ENCODE measurements at regions not wholly inside any gene's neighbourhood (a gene's known extent, or its start where the extent isn't known, plus 50 kb on each side); places are given as distances from the start of the nearest gene placed in this dataset.

- Histone ChIP-seq H3K36me3 (ENCODE audit: control insufficient read depth, insufficient read depth, low read length) (no peaks in the 10 kb centered on the region), H2AFZ (ENCODE audit: low read depth, low read length) (no peak overlapping the region), H3K9me1 (ENCODE audit: control insufficient read depth, insufficient read depth, low read length) (no peaks in the 10 kb centered on the region), H3K4me3 (no peak overlapping the region), H3K9ac (ENCODE audit: insufficient read depth in 1 of 2, low read depth in 2 of 2, low read length in 2 of 2) (no peak overlapping the region), H3K79me2 (ENCODE audit: control insufficient read depth, insufficient read depth, low read length) (no peaks in the 10 kb centered on the region), H3K27ac (ENCODE audit: extremely low read depth, low read depth, low read length) (no peak overlapping the region), H4K20me1 (replicated peaks; ENCODE audit: control insufficient read depth, insufficient read depth, low read length) (no peaks in the 10 kb centered on the region), H3K9me3 (replicated peaks; ENCODE audit: control insufficient read depth, insufficient read depth, low read depth, low read length) (no peaks in the 10 kb centered on the region), H3K4me2 (ENCODE audit: insufficient read depth, low read length) (no peak overlapping the region), H3K27me3 (ENCODE audit: control insufficient read depth in 2 of 2, insufficient read depth in 2 of 2, low read length in 2 of 2) (peaks cover 0 to 11% of the 10 kb centered on the region in 2 experiments; a peak in 2 of 5 replicates), H3K4me1 (replicated peaks in 1 of 2; ENCODE audit: control insufficient read depth in 2 of 2, insufficient read depth in 2 of 2, low read length in 2 of 2) (no peaks in the 10 kb centered on the region)
- CTCF ChIA-PET (ENCODE audit: low intra/inter-chr PET ratio), result no interaction called here
- ATAC-seq, result no peak
- POLR2A ChIA-PET, result no interaction called here
- WGBS (ENCODE audit: insufficient coverage, low coverage, missing lambda C conversion rate), result 0% methylated on average over 5 of the region's 6 CpGs
- DNase-seq (ENCODE audit: extremely low read depth in 1 of 4, low spot score in 3 of 4), result no peak
- in situ Hi-C loops (cut with MboI), result no loop called here
- intact Hi-C loops (cut with micrococcal nuclease), result no loop called here
- TF ChIP-seq SMARCC2 (IDR thresholded peaks at IDR 0.05; ENCODE audit: low read depth) (no peak), ZFP1 (CRISPR knock-in tag; IDR thresholded peaks at IDR 0.05) (no peak), ELK1 (CRISPR knock-in tag; IDR thresholded peaks at IDR 0.05) (no peak), BACH1 (tag; IDR thresholded peaks at IDR 0.05) (no peak), ZNF12 (CRISPR knock-in tag; IDR thresholded peaks at IDR 0.05) (no peak), C11orf30 (IDR thresholded peaks at IDR 0.05; ENCODE audit: low read depth) (no peak), SMAD3 (CRISPR knock-in tag; conservative IDR thresholded peaks at IDR 0.05) (no peak), TCF7 (IDR thresholded peaks at IDR 0.05; ENCODE audit: borderline replicate concordance) (no peak), GATAD2B (IDR thresholded peaks at IDR 0.05; ENCODE audit: borderline replicate concordance) (no peak), NRF1 (conservative IDR thresholded peaks at IDR 0.05 in 1 of 2, IDR thresholded peaks at IDR 0.05 in 1 of 2) (no peak), ZSCAN29 (IDR thresholded peaks at IDR 0.05) (no peak), MLX (CRISPR knock-in tag; conservative IDR thresholded peaks at IDR 0.05) (no peak), SAFB2 (IDR thresholded peaks at IDR 0.05; ENCODE audit: borderline replicate concordance, low read depth, low read length, severe bottlenecking) (no peak), SP1 (CRISPR knock-in tag; IDR thresholded peaks at IDR 0.05) (no peak), NKRF (IDR thresholded peaks at IDR 0.05; ENCODE audit: borderline replicate concordance) (no peak), THRAP3 (IDR thresholded peaks at IDR 0.05; ENCODE audit: borderline replicate concordance) (no peak), MXI1 (IDR thresholded peaks at IDR 0.05; ENCODE audit: low read depth, low read length) (no peak)
- no peak for FAIRE-seq
- no TSS peak for BruUV-seq (replicated peaks)
Measured at GRCh38 chr10:120783867-120784266, 67.3 kb upstream of the WDR11 start.
